ENCODE measurements at regions not wholly inside any gene's neighbourhood (a gene's known extent, or its start where the extent isn't known, plus 50 kb on each side); places are given as distances from the start of the nearest gene placed in this dataset.

- TF ChIP-seq CTCF (conservative IDR thresholded peaks at IDR 0.05 in 1 of 2, IDR thresholded peaks at IDR 0.05 in 1 of 2; ENCODE audit: extremely low read depth in 1 of 2, insufficient read depth in 1 of 2, low read depth in 1 of 2, low read length in 2 of 2) (no peak), EZH2 (IDR thresholded peaks at IDR 0.05; ENCODE audit: borderline replicate concordance, low read length) (no peak)
Measured at GRCh38 chr16:65222049-65222448, 100.2 kb upstream of the CDH11 start.
